ENCODE measurements at regions not wholly inside any gene's neighbourhood (a gene's known extent, or its start where the extent isn't known, plus 50 kb on each side); places are given as distances from the start of the nearest gene placed in this dataset.

DNA sequence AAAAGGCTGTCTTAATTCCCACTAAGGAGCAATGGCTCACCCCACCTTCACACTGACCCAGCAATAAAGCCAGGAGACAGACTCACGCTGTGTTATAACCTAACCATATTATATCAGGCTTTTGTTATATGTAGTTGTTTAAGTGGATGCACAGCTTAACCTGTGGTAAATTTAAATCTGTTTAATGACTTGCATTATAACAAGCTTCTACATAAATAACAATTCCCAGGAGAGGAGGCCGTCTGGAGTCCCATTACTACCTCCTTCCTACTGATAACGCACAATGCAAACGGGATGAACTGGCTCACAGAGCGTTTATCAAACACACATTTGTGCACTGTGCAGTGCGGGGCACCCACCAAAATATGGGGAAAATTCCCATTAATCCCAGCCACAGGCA, 102.1 kb upstream of the MGMT start:
- TF ChIP-seq CTCF (IDR thresholded peaks at IDR 0.05) (no peak), POLR2AphosphoS5 (IDR thresholded peaks at IDR 0.05) (no peak), POLR2A (IDR thresholded peaks at IDR 0.05) (no peak)

All from sigmoid colon (tissue), 4 donors.